DND-41 (cell line): ENCODE measurements at regions not wholly inside any gene's neighbourhood (a gene's known extent, or its start where the extent isn't known, plus 50 kb on each side); places are given as distances from the start of the nearest gene placed in this dataset.

Source experiments
- ATAC-seq: fragments of 200-7000 bp; cut with Tn5 transposase; 3 replicates; pipeline ENCODE4 v1.9.1; 2021; ENCODE audit warnings: low read depth; ENCODE audit not compliant: insufficient read depth
- DNase-seq: peaks from one replicate; pipeline ENCODE4 v3.0.0-alpha.2; 2020
- H2AFZ ChIP-seq: 2 replicates; pipeline ENCODE4 v1.6.0; 2012; ENCODE audit warnings: low read depth, low read length
- H3K27ac ChIP-seq: 2 replicates; pipeline ENCODE4 v1.5.1; 2012; ENCODE audit warnings: low read length, inconsistent platforms
- H3K27me3 ChIP-seq: fragments of 200-600 bp; sonication (generic); 2 replicates; pipeline ENCODE4 v1.6.0; 2012; ENCODE audit warnings: low read length, mild to moderate bottlenecking, inconsistent platforms; ENCODE audit not compliant: insufficient read depth, poor library complexity
- H3K36me3 ChIP-seq: 2 replicates; pipeline ENCODE4 v1.5.1; 2012; ENCODE audit warnings: low read length, inconsistent platforms; ENCODE audit not compliant: insufficient read depth
- H3K4me1 ChIP-seq: 2 replicates; pipeline ENCODE4 v1.5.1; 2012; ENCODE audit warnings: mild to moderate bottlenecking, low read length; ENCODE audit not compliant: insufficient read depth
- H3K4me2 ChIP-seq: 2 replicates; pipeline ENCODE4 v1.6.0; 2012; ENCODE audit warnings: mild to moderate bottlenecking, moderate library complexity, low read length, inconsistent platforms; ENCODE audit not compliant: insufficient read depth
- H3K4me3 ChIP-seq, 2 experiments: fragments of 200-600 bp in 1 of 2; shearing (Covaris generic) in 1 of 2; 2 replicates each; pipeline ENCODE4 v1.5.1; 2012 to 2016; ENCODE audit warnings: inconsistent platforms in 2 of 2, low read length in 2 of 2, mild to moderate bottlenecking in 2 of 2, low read depth in 1 of 2, moderate library complexity in 1 of 2
- H3K79me2 ChIP-seq: 2 replicates; pipeline ENCODE4 v1.6.0; 2012; ENCODE audit warnings: low read length, inconsistent platforms; ENCODE audit not compliant: insufficient read depth
- H3K9ac ChIP-seq: 2 replicates; pipeline ENCODE4 v1.6.0; 2012; ENCODE audit warnings: low read depth, mild to moderate bottlenecking, inconsistent platforms, low read length, moderate library complexity
- H3K9me3 ChIP-seq: 2 replicates; pipeline ENCODE4 v1.5.1; 2012; ENCODE audit warnings: low read length, moderate library complexity, mild to moderate bottlenecking, inconsistent platforms; ENCODE audit not compliant: insufficient read depth, severe bottlenecking
- H4K20me1 ChIP-seq: 2 replicates; pipeline ENCODE4 v1.6.0; 2012; ENCODE audit warnings: low read length; ENCODE audit not compliant: insufficient read depth
- EZH2 ChIP-seq: IDR thresholded peaks from 3 replicates; pipeline ENCODE4 v1.6.1; 2012; ENCODE audit warnings: borderline replicate concordance, low read depth, mild to moderate bottlenecking, moderate library complexity, low read length, inconsistent platforms; ENCODE audit not compliant: severe bottlenecking
- TF ChIP-seq, protein P1 (sequence below): IDR thresholded peaks from 2 replicates; pipeline ENCODE4 v1.5.1; 2012; ENCODE audit warnings: borderline replicate concordance, low read length, moderate library complexity, mild to moderate bottlenecking; ENCODE audit not compliant: poor library complexity, severe bottlenecking; ENCODE audit errors: extremely low read depth

DNA sequence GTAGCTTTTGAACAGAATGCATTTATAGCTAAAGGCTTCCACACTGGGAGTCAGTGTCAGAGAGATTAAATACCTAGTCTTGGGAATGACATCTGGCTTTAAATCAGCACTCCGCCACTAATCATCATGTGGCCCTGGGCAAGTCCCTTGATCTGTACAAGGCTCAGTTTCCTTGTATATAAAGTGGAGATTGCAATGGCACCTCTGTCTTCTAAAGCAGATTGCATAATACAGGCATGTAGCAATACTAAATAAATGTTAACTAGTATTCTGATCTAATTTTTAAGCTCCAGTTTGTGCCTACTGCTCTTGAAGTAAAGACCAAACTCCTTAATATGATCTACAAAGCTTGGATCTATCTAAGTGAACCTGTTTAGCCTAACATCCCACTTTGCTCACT is 249.4 kb downstream of the PLPP3 start:
- Histone ChIP-seq H3K4me3 (no peak overlapping the region), H2AFZ (no peak overlapping the region), H3K4me2 (no peak overlapping the region), H3K4me1 (no peaks in the 10 kb centered on the region), H3K36me3 (no peaks in the 10 kb centered on the region), H3K27me3 (no peaks in the 10 kb centered on the region), H4K20me1 (no peaks in the 10 kb centered on the region), H3K79me2 (no peaks in the 10 kb centered on the region), H3K9ac (no peak overlapping the region), H3K27ac (no peak overlapping the region), H3K9me3 (no peaks in the 10 kb centered on the region)
- ATAC-seq: no peak
- no peak for TF ChIP-seq EZH2
- TF ChIP-seq, protein P1, sequence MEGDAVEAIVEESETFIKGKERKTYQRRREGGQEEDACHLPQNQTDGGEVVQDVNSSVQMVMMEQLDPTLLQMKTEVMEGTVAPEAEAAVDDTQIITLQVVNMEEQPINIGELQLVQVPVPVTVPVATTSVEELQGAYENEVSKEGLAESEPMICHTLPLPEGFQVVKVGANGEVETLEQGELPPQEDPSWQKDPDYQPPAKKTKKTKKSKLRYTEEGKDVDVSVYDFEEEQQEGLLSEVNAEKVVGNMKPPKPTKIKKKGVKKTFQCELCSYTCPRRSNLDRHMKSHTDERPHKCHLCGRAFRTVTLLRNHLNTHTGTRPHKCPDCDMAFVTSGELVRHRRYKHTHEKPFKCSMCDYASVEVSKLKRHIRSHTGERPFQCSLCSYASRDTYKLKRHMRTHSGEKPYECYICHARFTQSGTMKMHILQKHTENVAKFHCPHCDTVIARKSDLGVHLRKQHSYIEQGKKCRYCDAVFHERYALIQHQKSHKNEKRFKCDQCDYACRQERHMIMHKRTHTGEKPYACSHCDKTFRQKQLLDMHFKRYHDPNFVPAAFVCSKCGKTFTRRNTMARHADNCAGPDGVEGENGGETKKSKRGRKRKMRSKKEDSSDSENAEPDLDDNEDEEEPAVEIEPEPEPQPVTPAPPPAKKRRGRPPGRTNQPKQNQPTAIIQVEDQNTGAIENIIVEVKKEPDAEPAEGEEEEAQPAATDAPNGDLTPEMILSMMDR: no peak
- DNase-seq: no peak

DNA sequence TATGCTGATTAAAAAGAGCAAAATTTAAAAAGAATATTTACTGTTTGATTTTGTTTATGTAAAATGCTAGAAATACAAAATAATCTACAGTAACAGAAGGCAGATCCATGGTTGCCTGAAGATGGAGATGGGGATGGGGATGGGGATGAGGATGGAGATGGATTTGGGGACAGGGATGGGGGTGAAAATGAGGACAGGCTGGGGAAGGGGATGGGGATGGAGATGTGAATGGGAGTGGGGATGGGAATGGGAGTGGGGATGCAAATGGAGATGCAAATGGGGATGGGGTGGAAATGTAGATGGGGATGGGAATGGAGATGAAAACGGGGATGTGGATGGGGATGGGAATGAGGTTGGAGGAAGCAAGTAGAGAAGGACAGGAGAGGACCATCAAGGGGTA is 252.2 kb downstream of the PLPP3 start:
- Histone ChIP-seq H3K79me2 (no peaks in the 10 kb centered on the region), H3K36me3 (no peaks in the 10 kb centered on the region), H4K20me1 (no peaks in the 10 kb centered on the region), H3K9ac (no peak overlapping the region), H3K4me1 (no peaks in the 10 kb centered on the region), H3K9me3 (no peaks in the 10 kb centered on the region), H3K4me3 (no peak overlapping the region), H3K4me2 (no peak overlapping the region), H2AFZ (no peak overlapping the region), H3K27ac (no peak overlapping the region), H3K27me3 (no peaks in the 10 kb centered on the region)
- ATAC-seq (no peak), DNase-seq (no peak)
- TF ChIP-seq, protein P1: no peak
- no peak for TF ChIP-seq EZH2

DNA sequence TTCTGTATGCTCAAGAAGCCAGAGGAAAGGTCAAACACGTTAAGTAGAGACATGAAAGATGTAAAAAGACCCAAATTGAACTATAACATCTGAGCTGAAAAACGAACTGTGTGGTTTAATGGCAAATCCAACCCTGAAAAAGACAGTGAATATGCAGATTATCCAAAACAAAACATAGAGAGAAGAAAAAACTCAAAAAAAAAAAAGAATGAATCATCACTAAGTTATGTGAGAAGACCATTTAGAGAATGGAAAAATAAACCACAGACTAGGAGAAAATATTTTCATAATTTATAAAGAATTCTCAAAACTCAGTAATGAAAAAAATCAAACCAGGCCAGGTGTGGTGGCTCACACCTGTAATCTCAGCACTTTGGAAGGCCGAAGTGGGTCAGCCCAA is 253.3 kb downstream of the PLPP3 start:
- ATAC-seq (no peak), DNase-seq (no peak)
- H3K27me3 ChIP-seq: no peaks in the 10 kb centered on the region
- no peaks in the 10 kb centered on the region for H3K36me3 ChIP-seq
- H3K9ac ChIP-seq: no peak overlapping the region
- no peaks in the 10 kb centered on the region for H3K79me2 ChIP-seq
- no peak overlapping the region for H3K4me3 ChIP-seq
- H4K20me1 ChIP-seq: no peaks in the 10 kb centered on the region
- H3K27ac ChIP-seq: no peak overlapping the region
- no peak overlapping the region for H2AFZ ChIP-seq
- H3K9me3 ChIP-seq: no peaks in the 10 kb centered on the region
- H3K4me2 ChIP-seq: no peak overlapping the region
- no peak for TF ChIP-seq EZH2
- H3K4me1 ChIP-seq: no peaks in the 10 kb centered on the region

DNA sequence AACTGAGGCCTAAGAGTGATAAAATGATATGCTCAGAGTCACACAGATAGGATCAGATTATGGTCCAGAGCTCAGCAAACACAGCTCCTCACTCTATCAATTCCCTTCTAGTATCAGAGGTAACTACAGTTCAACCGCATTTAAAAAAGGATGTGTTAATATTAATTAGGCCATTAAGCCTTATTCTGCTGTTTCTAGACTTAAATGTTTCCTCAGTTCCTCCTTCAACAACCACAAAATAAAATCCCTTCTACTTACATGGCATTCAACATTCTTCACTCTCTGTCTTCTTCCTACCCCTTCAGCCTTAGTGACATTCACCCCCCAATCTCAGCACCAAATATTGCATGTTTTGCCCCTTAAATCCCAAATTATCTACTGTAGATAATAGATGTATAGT is 254.9 kb downstream of the PLPP3 start:
- Histone ChIP-seq H3K36me3 (no peaks in the 10 kb centered on the region), H4K20me1 (no peaks in the 10 kb centered on the region), H3K4me1 (no peaks in the 10 kb centered on the region), H3K27me3 (no peaks in the 10 kb centered on the region), H3K27ac (no peak overlapping the region), H3K9me3 (no peaks in the 10 kb centered on the region), H3K4me2 (no peak overlapping the region), H3K4me3 (no peak overlapping the region), H3K79me2 (no peaks in the 10 kb centered on the region), H3K9ac (no peak overlapping the region), H2AFZ (no peak overlapping the region)
- ATAC-seq (no peak), DNase-seq (no peak)
- TF ChIP-seq, protein P1: no peak
- no peak for TF ChIP-seq EZH2
